ENCODE measurements at regions not wholly inside any gene's neighbourhood (a gene's known extent, or its start where the extent isn't known, plus 50 kb on each side); places are given as distances from the start of the nearest gene placed in this dataset.
"Not testable (repeated sequence)": the region's sequence is repeated elsewhere in the genome, so short reads cannot be mapped to it uniquely, and the experiment has no call there.

DNA sequence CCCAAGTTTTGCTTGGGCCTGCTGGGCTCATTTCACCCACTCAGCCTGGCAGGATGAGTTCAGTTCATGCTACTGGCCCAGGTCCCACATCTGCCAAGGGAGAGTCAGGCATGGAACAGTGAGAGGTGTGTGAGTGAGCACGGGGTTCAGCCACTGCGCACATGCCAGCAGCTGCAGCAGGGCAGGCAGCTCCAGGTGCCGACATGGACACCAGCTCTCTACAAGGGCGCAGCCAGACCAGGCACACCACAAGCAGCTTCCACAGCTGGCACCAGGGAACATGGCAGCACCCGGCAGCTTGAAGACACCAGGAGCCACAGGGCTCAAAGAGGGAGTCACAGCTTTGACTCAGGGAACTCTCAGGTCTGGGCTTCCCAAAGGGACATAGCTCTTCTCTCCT, 938.0 kb downstream of the SORCS3 start:
- Mint-ChIP-seq H3K4me1 (no peaks in the 10 kb centered on the region), H3K27me3 (no peaks in the 10 kb centered on the region), H3K36me3 (peaks cover 2% of the 10 kb centered on the region), H3K9me3 (peaks cover 6 to 14% (median 13%) of the 10 kb centered on the region in 3 donors), H3K4me3 (no peak overlapping the region), H3K27ac (no peak overlapping the region)

DNA sequence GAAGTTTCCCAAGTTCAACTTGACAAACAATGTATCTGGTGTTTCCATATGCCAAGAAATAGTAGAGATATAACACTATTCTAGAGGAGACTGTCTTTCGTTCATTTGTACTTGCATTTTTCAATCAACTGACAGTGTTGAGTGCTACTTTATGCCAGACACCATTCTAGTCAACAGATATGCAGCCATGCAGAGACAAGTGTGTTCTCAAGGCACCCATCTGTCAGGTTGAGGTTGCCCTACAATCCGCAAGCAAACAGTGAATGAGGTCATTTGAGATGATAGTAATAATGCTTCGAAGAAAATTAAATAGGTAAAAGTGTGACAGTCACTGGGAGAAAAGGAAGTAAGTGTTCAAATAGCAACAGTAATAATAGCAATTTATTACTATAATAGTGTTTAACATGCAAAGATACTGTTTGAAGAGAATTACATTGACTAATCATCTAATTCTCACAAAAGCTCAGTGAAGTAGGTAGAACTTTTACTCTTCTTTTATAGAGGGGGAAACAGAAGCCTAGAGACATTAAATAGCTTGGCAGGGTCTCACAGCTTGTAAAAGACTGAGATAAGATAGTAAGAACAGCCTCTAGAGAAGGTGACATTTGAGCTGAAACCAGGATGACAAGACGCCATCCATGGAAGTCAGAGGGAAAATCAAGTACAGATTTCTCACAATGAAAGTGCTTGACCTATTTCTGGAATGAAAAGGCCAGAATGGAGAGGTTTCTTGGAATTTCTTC, 936.9 kb downstream of the SORCS3 start:
- Mint-ChIP-seq H3K4me1 (no peaks in the 10 kb centered on the region), H3K36me3 (peaks cover 2% of the 10 kb centered on the region), H3K9me3 (peaks cover 10 to 19% (median 14%) of the 10 kb centered on the region in 3 donors), H3K27ac (no peak overlapping the region), H3K4me3 (no peak overlapping the region), H3K27me3 (no peaks in the 10 kb centered on the region)

DNA sequence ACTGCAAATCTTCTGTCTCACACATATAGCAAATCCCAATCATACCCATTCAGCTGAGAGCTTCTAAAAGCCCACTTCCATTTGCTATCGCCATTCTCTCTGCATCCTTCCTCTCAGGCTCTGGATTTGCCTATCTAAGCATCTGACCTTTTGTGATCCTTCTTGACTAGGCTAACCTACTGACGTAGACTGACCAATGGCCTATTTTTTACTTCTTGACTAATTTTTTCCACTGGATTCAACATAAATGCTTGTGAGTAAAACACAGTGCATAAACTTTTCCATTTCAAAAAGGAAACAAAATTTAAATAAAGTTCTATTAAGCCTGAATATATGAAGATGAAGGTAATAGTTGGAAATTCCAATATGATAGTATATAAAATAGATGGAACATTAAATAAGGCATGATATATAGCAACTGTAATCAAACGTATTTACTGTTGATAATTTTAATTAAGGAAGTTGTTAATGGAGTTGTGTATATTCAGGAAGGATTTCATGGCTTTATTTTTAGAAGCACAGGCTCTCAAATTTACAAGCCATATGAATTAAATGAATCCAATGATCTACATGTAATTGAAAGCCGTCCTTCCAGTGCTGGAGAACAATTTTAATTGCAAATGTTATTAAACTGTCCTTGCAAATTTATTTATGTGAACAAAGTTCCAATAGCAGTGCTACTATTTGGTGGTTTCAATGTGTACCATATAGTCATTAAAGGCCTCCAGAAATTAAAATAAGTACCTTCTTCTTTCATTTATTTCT, 918.4 kb downstream of the SORCS3 start:
- Mint-ChIP-seq H3K9me3 (peaks cover 0 to 8% (median 2%) of the 10 kb centered on the region in 3 donors), H3K36me3 (no peaks in the 10 kb centered on the region), H3K4me1 (peaks cover 0 to 1% (median 0%) of the 10 kb centered on the region in 3 donors), H3K4me3 (no peak overlapping the region), H3K27me3 (no peaks in the 10 kb centered on the region), H3K27ac (no peak overlapping the region)

DNA sequence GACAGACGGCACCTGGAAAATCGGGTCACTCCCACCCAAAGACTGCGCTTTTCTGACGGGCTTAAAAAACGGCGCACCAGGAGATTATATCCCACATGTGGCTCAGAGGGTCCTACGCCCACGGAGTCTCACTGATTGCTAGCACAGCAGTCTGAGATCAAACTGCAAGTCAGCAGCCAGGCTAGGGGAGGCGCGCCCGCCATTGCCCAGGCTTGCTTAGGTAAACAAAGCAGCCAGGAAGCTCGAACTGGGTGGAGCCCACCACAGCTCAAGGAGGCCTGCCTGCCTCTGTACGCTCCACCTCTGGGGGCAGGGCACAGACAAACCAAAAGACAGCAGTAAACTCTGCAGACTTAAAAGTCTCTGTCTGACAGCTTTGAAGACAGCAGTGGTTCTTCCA, 909.4 kb downstream of the SORCS3 start:
- H3K27ac Mint-ChIP-seq, H3K27me3 Mint-ChIP-seq, H3K4me1 Mint-ChIP-seq, H3K4me3 Mint-ChIP-seq, H3K9me3 Mint-ChIP-seq, H3K36me3 Mint-ChIP-seq: not testable (repeated sequence)

DNA sequence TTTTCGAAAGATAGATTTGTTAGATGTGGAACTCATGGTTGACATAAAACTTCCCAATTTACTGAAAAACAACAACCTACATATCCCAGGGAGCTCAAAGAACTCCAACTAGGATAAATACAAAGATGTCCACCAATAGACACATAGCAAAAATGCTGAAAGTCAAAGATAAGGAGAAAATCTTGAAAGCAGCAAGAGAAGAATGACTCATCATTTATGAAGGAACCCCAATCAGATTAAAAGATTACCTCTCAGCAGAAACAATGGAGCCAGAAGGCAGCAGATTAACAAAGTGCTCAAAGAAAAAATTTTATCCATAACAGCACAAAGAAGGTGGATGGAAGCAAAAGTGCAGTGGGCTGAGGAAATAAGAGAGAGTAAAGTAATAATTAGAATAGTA, 908.6 kb downstream of the SORCS3 start:
- no peaks in the 10 kb centered on the region for H3K4me1 Mint-ChIP-seq
- H3K27ac Mint-ChIP-seq = no peak overlapping the region
- peaks cover 2% of the 10 kb centered on the region for H3K36me3 Mint-ChIP-seq
- H3K9me3 Mint-ChIP-seq = peaks cover 0 to 2% (median 0%) of the 10 kb centered on the region in 3 donors
- H3K27me3 Mint-ChIP-seq = no peaks in the 10 kb centered on the region
- H3K4me3 Mint-ChIP-seq = no peak overlapping the region

DNA sequence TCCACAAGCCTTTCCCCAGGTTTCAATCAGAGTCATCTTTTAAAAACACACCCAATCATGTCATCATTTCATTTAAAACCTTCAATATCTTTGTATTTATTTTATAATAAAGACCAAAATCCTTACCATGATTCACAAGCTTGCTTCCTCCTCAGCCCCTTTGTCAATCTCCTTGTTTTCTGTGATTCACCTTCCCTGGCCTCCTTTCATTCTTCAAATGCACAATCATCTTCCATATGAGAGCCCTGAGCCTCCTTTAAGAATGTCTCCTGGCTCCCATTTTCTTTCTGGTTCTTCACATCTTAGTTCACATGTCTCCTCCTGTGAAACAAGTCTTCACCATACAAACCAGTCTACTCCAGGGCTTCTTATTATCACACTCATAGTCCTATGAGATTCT, 904.0 kb downstream of the SORCS3 start:
- H3K27ac Mint-ChIP-seq = no peak overlapping the region
- no peaks in the 10 kb centered on the region for H3K4me1 Mint-ChIP-seq
- no peak overlapping the region for H3K4me3 Mint-ChIP-seq
- H3K36me3 Mint-ChIP-seq = no peaks in the 10 kb centered on the region
- no peaks in the 10 kb centered on the region for H3K27me3 Mint-ChIP-seq
- H3K9me3 Mint-ChIP-seq = peaks cover 0 to 6% (median under 1%) of the 10 kb centered on the region in 3 donors

DNA sequence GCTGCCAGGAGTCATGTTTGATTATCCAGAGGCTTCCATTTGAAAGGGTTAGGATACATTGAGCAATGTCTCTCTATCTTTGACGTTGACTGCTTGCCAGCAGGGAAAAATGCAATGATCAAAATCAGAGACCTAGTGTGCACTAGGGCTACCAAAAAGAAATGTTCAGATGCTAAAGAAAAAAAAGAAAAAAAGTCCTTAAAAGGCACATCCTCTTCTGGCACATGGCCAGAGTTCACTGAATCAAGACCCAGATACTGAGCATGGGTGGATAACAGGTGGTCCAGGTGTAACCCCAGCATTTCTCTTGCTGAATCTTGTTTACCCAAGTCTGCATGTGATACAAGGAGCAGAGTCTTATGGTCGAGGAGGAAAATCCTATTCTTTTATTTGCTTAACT, 899.3 kb downstream of the SORCS3 start:
- Mint-ChIP-seq H3K27ac (no peak overlapping the region), H3K9me3 (peaks cover 0 to 9% (median 2%) of the 10 kb centered on the region in 3 donors), H3K27me3 (no peaks in the 10 kb centered on the region), H3K36me3 (no peaks in the 10 kb centered on the region), H3K4me3 (no peak overlapping the region), H3K4me1 (no peaks in the 10 kb centered on the region)

DNA sequence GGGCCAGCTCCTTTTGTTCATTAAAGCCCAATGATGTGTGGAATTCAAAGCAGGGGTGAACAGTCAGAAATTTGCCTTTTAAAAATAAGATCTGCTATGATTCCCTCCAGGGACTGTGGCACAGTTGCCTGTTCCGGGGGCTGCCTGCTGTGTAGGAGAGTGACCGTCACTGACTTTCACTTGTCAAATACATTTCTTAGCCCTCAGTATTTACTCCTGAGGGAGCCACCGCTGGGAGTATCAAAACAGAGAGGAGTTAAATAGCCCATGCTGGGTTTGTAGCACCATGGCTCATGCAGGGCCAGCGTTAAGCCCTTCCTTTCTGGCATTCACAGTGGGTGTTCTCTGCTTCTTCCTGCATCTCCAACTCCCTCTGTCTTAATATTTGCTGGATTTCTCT, 897.8 kb downstream of the SORCS3 start:
- Mint-ChIP-seq H3K9me3 (peaks cover 2 to 6% (median 3%) of the 10 kb centered on the region in 3 donors), H3K4me1 (no peaks in the 10 kb centered on the region), H3K27me3 (no peaks in the 10 kb centered on the region), H3K4me3 (no peak overlapping the region), H3K36me3 (no peaks in the 10 kb centered on the region), H3K27ac (no peak overlapping the region)

DNA sequence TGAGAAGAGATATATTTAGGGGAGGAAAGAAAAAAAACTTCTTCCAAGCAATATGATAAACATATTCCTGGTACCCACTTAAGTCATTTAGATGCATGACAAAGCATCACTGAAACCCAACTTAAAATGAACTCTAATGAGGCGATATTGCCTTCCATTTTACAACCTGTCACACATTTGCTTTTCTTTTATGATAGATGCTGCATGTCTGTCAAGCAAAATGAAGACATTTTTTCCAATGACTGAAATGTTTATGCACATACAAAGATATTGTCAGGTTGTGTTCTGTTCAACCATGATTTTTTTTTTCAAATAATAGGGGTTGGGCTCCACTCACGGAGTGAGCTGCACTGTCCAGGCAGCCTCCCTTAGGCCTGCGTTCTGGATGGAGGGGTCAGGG, 894.4 kb downstream of the SORCS3 start:
- Mint-ChIP-seq H3K4me3 (no peak overlapping the region), H3K27me3 (no peaks in the 10 kb centered on the region), H3K9me3 (peaks cover 4 to 15% (median 8%) of the 10 kb centered on the region in 3 donors), H3K4me1 (no peaks in the 10 kb centered on the region), H3K36me3 (no peaks in the 10 kb centered on the region), H3K27ac (no peak overlapping the region)

DNA sequence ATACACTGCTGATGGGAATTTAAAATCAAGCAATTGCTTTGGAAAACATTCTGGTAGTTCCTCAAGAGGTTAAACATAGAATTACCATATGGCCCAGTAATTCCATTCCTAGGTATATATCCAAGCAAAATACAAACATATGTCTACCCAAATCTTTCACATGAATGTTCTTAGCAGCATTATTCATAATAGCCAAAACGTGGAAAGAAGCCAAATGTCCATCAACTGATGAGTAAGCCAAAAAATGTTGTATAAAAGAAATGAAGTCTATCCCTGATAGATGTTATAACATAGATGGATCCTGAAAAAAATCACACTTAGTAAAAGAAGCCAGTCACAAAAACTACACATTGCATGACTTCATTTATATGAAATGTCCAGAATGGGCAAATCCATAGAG, 893.0 kb downstream of the SORCS3 start:
- Mint-ChIP-seq H3K9me3 (peaks cover 4 to 15% (median 15%) of the 10 kb centered on the region in 3 donors), H3K27ac (no peak overlapping the region), H3K4me3 (no peak overlapping the region), H3K27me3 (no peaks in the 10 kb centered on the region), H3K4me1 (no peaks in the 10 kb centered on the region), H3K36me3 (no peaks in the 10 kb centered on the region)

DNA sequence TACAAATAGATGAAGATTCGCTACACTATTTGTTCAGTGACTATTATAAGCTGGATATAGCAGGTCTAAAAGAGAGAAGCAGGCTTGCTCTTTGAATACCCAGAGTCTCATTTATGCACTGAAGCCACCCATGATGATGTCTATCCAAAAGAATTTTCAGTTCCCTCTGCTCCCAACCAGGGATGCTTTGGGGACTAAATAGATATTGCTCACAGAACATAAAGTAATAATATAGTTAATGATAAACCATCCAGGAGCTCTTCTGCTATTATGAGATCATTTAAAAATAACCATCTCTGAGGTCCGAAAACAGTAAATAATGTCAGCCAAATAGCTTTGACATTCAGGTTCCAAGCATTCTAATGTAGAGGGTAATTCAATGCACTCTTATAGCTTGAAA, 875.4 kb downstream of the SORCS3 start:
- Mint-ChIP-seq H3K4me1 (peaks cover 0 to 2% (median 0%) of the 10 kb centered on the region in 3 donors), H3K4me3 (no peak overlapping the region), H3K9me3 (peaks cover 0 to 6% (median 3%) of the 10 kb centered on the region in 3 donors), H3K36me3 (no peaks in the 10 kb centered on the region), H3K27ac (no peak overlapping the region), H3K27me3 (no peaks in the 10 kb centered on the region)

DNA sequence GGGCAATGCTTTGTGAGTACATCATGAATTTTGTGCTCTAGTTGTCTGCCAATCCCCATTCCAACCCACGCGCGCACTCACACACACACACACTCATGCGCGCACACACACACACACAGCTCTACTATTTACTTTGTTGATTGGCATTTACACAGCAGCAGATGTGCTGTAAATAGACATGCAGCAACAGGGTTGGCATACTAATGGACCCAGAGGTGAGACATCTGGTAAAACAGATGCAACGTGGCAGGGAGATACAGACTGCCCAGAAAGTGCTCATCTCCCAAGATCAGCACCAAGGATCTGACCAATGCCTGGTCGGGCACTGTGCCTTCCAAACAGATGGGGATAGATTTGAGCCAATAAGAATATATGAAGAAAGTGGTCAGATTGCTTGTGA, 873.0 kb downstream of the SORCS3 start:
- no peaks in the 10 kb centered on the region for H3K36me3 Mint-ChIP-seq
- H3K4me3 Mint-ChIP-seq = no peak overlapping the region
- no peaks in the 10 kb centered on the region for H3K27me3 Mint-ChIP-seq
- peaks cover 0 to 2% (median 0%) of the 10 kb centered on the region in 3 donors for H3K4me1 Mint-ChIP-seq
- no peak overlapping the region for H3K27ac Mint-ChIP-seq
- peaks cover 2 to 5% (median 3%) of the 10 kb centered on the region in 3 donors for H3K9me3 Mint-ChIP-seq

DNA sequence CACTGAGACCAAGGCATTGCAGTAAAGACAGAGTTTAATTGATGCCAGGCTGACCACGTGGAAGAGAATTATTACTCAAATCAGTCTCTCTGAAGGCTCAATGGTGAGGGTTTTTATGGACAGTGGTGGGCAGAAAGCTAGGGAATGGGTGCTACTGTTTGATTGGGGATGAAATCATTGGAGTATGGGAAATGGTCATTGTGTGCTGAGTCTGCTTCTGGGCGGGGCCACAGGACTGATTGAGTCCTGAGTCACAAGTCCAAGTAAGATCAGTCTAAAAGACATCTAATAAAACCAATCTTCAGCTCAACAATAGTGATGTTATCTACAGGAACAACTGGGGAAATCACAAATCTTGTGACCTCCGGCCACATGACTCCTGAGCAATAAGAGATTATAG, 868.4 kb downstream of the SORCS3 start:
- Mint-ChIP-seq H3K27ac (no peak overlapping the region), H3K36me3 (no peaks in the 10 kb centered on the region), H3K9me3 (peaks cover 2 to 9% (median 3%) of the 10 kb centered on the region in 3 donors), H3K4me1 (peaks cover 0 to 2% (median 0%) of the 10 kb centered on the region in 3 donors), H3K27me3 (no peaks in the 10 kb centered on the region), H3K4me3 (no peak overlapping the region)

DNA sequence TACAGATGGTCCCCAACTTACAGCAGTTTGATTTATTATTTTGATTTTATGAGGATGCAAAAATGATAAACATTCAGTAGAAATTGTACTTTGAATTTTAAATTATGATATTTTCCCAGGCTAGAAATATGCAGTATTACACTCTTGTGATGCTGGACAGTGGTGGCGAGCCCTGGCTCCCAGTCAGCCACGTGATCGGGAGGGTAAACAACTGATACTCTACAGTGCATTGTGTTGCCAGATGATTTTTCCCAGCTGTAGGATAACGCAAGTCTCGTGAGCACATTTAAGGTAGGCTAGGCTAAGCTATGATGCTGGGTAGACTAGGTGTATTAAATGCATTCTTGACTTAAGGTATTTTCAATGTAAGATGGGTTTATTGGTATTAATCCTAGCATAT, 865.2 kb downstream of the SORCS3 start:
- peaks cover 0 to 4% (median 2%) of the 10 kb centered on the region in 3 donors for H3K9me3 Mint-ChIP-seq
- no peaks in the 10 kb centered on the region for H3K36me3 Mint-ChIP-seq
- H3K27ac Mint-ChIP-seq = no peak overlapping the region
- no peak overlapping the region for H3K4me3 Mint-ChIP-seq
- no peaks in the 10 kb centered on the region for H3K4me1 Mint-ChIP-seq
- no peaks in the 10 kb centered on the region for H3K27me3 Mint-ChIP-seq

DNA sequence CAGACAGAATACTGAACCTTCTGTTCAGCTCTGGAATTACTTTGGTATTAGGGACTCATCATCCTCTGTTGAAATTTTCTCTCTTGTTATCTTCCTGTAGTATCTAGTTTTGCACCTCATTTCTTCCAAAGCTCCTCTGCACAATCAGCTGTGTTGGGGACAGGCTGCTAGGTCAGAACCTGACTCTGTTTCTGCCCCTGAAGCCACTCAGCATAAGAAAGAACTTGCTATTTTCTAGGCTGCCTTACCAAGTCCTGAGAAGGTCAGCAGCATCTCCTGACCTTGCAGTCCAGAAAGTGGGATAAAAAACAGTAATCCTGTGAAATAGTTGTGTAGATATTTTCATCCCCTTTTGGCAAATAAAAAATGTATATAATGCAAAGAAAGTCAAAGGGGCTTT, 862.6 kb downstream of the SORCS3 start:
- Mint-ChIP-seq H3K9me3 (peaks cover 2 to 8% (median 4%) of the 10 kb centered on the region in 3 donors), H3K27me3 (no peaks in the 10 kb centered on the region), H3K27ac (no peak overlapping the region), H3K4me3 (no peak overlapping the region), H3K36me3 (no peaks in the 10 kb centered on the region), H3K4me1 (no peaks in the 10 kb centered on the region)

DNA sequence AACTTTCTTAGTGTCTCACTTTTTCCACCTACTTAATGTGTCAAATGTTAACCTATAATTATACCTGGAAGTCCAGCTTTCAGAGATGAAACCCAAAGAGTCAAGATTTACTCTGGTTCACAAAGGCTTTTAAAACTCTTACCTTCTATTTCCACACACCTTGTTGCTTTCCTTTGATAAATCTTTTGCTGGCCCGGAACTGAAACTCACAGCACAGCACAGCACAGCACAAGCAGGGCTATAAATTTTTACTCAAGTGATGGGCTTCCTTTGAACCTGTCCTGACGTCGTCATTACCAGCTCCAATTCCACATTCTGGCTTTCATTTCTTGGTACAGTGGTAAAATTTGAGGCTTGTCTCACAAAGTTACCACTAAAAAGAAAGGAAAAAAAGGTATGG, 861.0 kb downstream of the SORCS3 start:
- H3K36me3 Mint-ChIP-seq = no peaks in the 10 kb centered on the region
- H3K4me3 Mint-ChIP-seq = no peak overlapping the region
- H3K9me3 Mint-ChIP-seq = peaks cover 2 to 8% (median 7%) of the 10 kb centered on the region in 3 donors
- no peaks in the 10 kb centered on the region for H3K27me3 Mint-ChIP-seq
- no peak overlapping the region for H3K27ac Mint-ChIP-seq
- H3K4me1 Mint-ChIP-seq = no peaks in the 10 kb centered on the region
